ENCODE measurements at regions not wholly inside any gene's neighbourhood (a gene's known extent, or its start where the extent isn't known, plus 50 kb on each side); places are given as distances from the start of the nearest gene placed in this dataset.
A peak's percentile ranks its signal among the peaks of the same experiment; 100 is the strongest.

GRCh38 chr15:94760348-94760747, 529.0 kb downstream of the MCTP2 start:
- H3K9ac ChIP-seq (ENCODE audit: low read depth, low read length): no peak overlapping the region
- H3K36me3 ChIP-seq (ENCODE audit: control insufficient read depth, insufficient read depth, low read length): no peaks in the 10 kb centered on the region
- peaks cover 27% of the 10 kb centered on the region for H3K4me1 ChIP-seq (ENCODE audit: control insufficient read depth, insufficient read depth, low read length)
- no peaks in the 10 kb centered on the region for H3K27me3 ChIP-seq (ENCODE audit: control insufficient read depth, insufficient read depth, low read length)
- peak overlapping the region; percentile 62 for H3K27ac ChIP-seq (ENCODE audit: low read depth, low read length)
- H3K4me3 ChIP-seq (ENCODE audit: low read depth, low read length): no peak overlapping the region
- H3K9me3 ChIP-seq (ENCODE audit: control insufficient read depth, insufficient read depth, low read length): no peaks in the 10 kb centered on the region

GRCh38 chr15:94761574-94761973, 530.2 kb downstream of the MCTP2 start:
- 0 out of 2 replicates have a peak overlapping the region, but pooled peaks have one; percentile 3 for H3K4me3 ChIP-seq (ENCODE audit: low read depth, low read length)
- peaks cover 27% of the 10 kb centered on the region for H3K4me1 ChIP-seq (ENCODE audit: control insufficient read depth, insufficient read depth, low read length)
- no peak overlapping the region for H3K27ac ChIP-seq (ENCODE audit: low read depth, low read length)
- H3K9ac ChIP-seq (ENCODE audit: low read depth, low read length): no peak overlapping the region
- no peaks in the 10 kb centered on the region for H3K9me3 ChIP-seq (ENCODE audit: control insufficient read depth, insufficient read depth, low read length)
- H3K36me3 ChIP-seq (ENCODE audit: control insufficient read depth, insufficient read depth, low read length): no peaks in the 10 kb centered on the region
- no peaks in the 10 kb centered on the region for H3K27me3 ChIP-seq (ENCODE audit: control insufficient read depth, insufficient read depth, low read length)

DNA sequence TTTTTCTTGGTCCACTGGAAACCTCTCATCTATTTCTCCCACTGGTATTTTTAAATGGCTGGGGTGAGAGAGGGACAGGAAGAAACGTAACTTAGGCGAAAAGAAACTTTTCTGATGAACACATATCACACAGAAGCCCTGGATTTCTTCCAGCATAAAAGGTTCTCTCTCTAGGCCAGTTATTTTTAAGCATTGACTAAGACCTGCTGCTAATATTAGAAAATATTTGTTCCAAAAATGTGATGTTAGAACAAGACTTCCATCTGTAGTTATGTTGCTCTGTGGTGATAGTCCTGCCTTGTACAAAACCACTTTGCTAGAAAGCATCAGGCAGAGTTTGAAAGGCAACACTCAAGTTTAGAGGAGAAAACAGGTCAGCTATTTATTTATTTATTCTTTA, 537.7 kb downstream of the MCTP2 start:
- Histone ChIP-seq H3K27me3 (ENCODE audit: control insufficient read depth, insufficient read depth, low read length) (no peaks in the 10 kb centered on the region), H3K27ac (ENCODE audit: low read depth, low read length) (no peak overlapping the region), H3K4me1 (ENCODE audit: control insufficient read depth, insufficient read depth, low read length) (no peaks in the 10 kb centered on the region), H3K9me3 (ENCODE audit: control insufficient read depth, insufficient read depth, low read length) (no peaks in the 10 kb centered on the region), H3K4me3 (ENCODE audit: low read depth, low read length) (no peak overlapping the region), H3K9ac (ENCODE audit: low read depth, low read length) (no peak overlapping the region), H3K36me3 (ENCODE audit: control insufficient read depth, insufficient read depth, low read length) (no peaks in the 10 kb centered on the region)

- H3K27ac ChIP-seq (ENCODE audit: low read depth, low read length): no peak overlapping the region
- no peak overlapping the region for H3K9ac ChIP-seq (ENCODE audit: low read depth, low read length)
- no peak overlapping the region for H3K4me3 ChIP-seq (ENCODE audit: low read depth, low read length)
- H3K27me3 ChIP-seq (ENCODE audit: control insufficient read depth, insufficient read depth, low read length): no peaks in the 10 kb centered on the region
- H3K9me3 ChIP-seq (ENCODE audit: control insufficient read depth, insufficient read depth, low read length): no peaks in the 10 kb centered on the region
- H3K4me1 ChIP-seq (ENCODE audit: control insufficient read depth, insufficient read depth, low read length): no peaks in the 10 kb centered on the region
- H3K36me3 ChIP-seq (ENCODE audit: control insufficient read depth, insufficient read depth, low read length): no peaks in the 10 kb centered on the region
Measured at GRCh38 chr15:94770199-94770598, 538.8 kb downstream of the MCTP2 start.

DNA sequence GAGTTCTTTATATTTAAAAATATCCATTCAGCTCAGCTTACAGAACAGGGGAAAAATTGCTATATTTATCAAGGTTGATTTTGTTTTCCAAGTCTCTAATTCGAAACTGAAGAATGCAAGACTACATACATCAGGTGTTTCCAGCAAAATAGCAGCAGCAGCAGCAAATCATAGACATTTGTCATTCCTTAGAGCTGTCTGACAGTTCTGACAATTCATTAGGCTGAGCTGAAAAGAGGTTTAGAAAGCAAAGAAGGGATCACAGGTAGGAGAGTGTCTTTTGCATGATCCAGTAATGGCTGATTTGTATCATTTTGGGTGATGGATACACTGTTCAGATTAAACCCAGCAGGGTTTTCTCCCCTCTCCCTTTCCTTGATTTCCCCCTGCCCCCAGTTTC, 545.7 kb downstream of the MCTP2 start:
- Histone ChIP-seq H3K9me3 (ENCODE audit: control insufficient read depth, insufficient read depth, low read length) (no peaks in the 10 kb centered on the region), H3K36me3 (ENCODE audit: control insufficient read depth, insufficient read depth, low read length) (no peaks in the 10 kb centered on the region), H3K27me3 (ENCODE audit: control insufficient read depth, insufficient read depth, low read length) (no peaks in the 10 kb centered on the region), H3K4me3 (ENCODE audit: low read depth, low read length) (no peak overlapping the region), H3K4me1 (ENCODE audit: control insufficient read depth, insufficient read depth, low read length) (no peaks in the 10 kb centered on the region), H3K27ac (ENCODE audit: low read depth, low read length) (no peak overlapping the region), H3K9ac (ENCODE audit: low read depth, low read length) (no peak overlapping the region)

- no peaks in the 10 kb centered on the region for H3K36me3 ChIP-seq (ENCODE audit: control insufficient read depth, insufficient read depth, low read length)
- no peak overlapping the region for H3K4me3 ChIP-seq (ENCODE audit: low read depth, low read length)
- no peak overlapping the region for H3K9ac ChIP-seq (ENCODE audit: low read depth, low read length)
- no peaks in the 10 kb centered on the region for H3K4me1 ChIP-seq (ENCODE audit: control insufficient read depth, insufficient read depth, low read length)
- H3K9me3 ChIP-seq (ENCODE audit: control insufficient read depth, insufficient read depth, low read length): no peaks in the 10 kb centered on the region; the same call in 1 of the 2 replicates
- no peak overlapping the region for H3K27ac ChIP-seq (ENCODE audit: low read depth, low read length)
- no peaks in the 10 kb centered on the region for H3K27me3 ChIP-seq (ENCODE audit: control insufficient read depth, insufficient read depth, low read length)
Measured at GRCh38 chr15:94778840-94779239, 547.5 kb downstream of the MCTP2 start.

GRCh38 chr15:94780166-94780565, 548.8 kb downstream of the MCTP2 start:
- no peaks in the 10 kb centered on the region; the same call in 1 of the 2 replicates for H3K9me3 ChIP-seq (ENCODE audit: control insufficient read depth, insufficient read depth, low read length)
- no peak overlapping the region for H3K4me3 ChIP-seq (ENCODE audit: low read depth, low read length)
- no peaks in the 10 kb centered on the region for H3K27me3 ChIP-seq (ENCODE audit: control insufficient read depth, insufficient read depth, low read length)
- no peaks in the 10 kb centered on the region for H3K36me3 ChIP-seq (ENCODE audit: control insufficient read depth, insufficient read depth, low read length)
- no peak overlapping the region for H3K9ac ChIP-seq (ENCODE audit: low read depth, low read length)
- H3K4me1 ChIP-seq (ENCODE audit: control insufficient read depth, insufficient read depth, low read length): no peaks in the 10 kb centered on the region
- H3K27ac ChIP-seq (ENCODE audit: low read depth, low read length): no peak overlapping the region

GRCh38 chr15:94785091-94785490, 553.7 kb downstream of the MCTP2 start:
- no peak overlapping the region for H3K4me3 ChIP-seq (ENCODE audit: low read depth, low read length)
- H3K9ac ChIP-seq (ENCODE audit: low read depth, low read length): no peak overlapping the region
- H3K27ac ChIP-seq (ENCODE audit: low read depth, low read length): no peak overlapping the region
- H3K9me3 ChIP-seq (ENCODE audit: control insufficient read depth, insufficient read depth, low read length): no peaks in the 10 kb centered on the region; the same call in 1 of the 2 replicates
- no peaks in the 10 kb centered on the region for H3K4me1 ChIP-seq (ENCODE audit: control insufficient read depth, insufficient read depth, low read length)
- H3K27me3 ChIP-seq (ENCODE audit: control insufficient read depth, insufficient read depth, low read length): no peaks in the 10 kb centered on the region
- H3K36me3 ChIP-seq (ENCODE audit: control insufficient read depth, insufficient read depth, low read length): no peaks in the 10 kb centered on the region

DNA sequence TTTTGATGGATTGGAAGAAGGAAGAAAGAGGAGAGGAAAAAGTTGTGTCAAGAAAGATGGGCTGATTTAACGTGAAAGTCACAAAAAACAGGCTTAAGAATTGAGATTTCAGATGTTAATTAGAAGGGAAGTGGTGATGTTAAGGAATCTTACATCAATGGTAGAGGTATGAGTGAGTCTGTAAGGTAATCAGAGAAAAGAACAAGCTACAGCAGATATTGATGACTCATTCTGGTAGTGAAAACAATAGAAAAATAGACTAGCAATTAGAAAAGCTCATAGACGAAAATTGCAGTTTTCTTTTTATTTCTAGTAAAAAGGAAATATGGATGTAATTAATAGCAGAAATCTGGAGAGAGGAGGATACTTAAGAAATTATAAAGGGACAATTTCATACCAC, 559.6 kb downstream of the MCTP2 start:
- H3K9me3 ChIP-seq (ENCODE audit: control insufficient read depth, insufficient read depth, low read length): no peaks in the 10 kb centered on the region
- H3K36me3 ChIP-seq (ENCODE audit: control insufficient read depth, insufficient read depth, low read length): no peaks in the 10 kb centered on the region
- H3K4me1 ChIP-seq (ENCODE audit: control insufficient read depth, insufficient read depth, low read length): peaks cover 9% of the 10 kb centered on the region
- no peak overlapping the region for H3K9ac ChIP-seq (ENCODE audit: low read depth, low read length)
- H3K27me3 ChIP-seq (ENCODE audit: control insufficient read depth, insufficient read depth, low read length): no peaks in the 10 kb centered on the region
- no peak overlapping the region for H3K27ac ChIP-seq (ENCODE audit: low read depth, low read length)
- H3K4me3 ChIP-seq (ENCODE audit: low read depth, low read length): no peak overlapping the region

DNA sequence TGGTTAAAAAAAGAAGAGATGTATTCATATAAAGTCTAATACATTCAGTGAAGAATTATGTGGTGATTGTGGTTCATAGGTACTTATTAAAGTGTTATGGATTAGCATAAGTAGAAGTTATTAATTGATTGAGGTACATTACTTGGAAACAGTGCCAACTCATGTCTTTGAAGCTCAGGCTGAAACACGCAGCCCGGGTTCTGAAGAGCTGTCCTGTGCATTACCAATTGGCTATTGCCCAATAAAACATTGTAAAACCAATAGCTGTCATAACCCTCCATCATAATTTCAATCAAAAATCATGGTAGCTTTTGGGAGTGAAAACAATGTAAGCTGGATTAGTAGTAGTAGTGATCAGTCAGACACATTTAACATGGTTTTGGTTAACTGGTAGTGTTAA, 560.1 kb downstream of the MCTP2 start:
- no peak overlapping the region for H3K27ac ChIP-seq (ENCODE audit: low read depth, low read length)

GRCh38 chr15:94792196-94792595, 560.8 kb downstream of the MCTP2 start:
- H3K9me3 ChIP-seq (ENCODE audit: control insufficient read depth, insufficient read depth, low read length): no peaks in the 10 kb centered on the region
- H3K4me3 ChIP-seq (ENCODE audit: low read depth, low read length): no peak overlapping the region
- peaks cover 9% of the 10 kb centered on the region for H3K4me1 ChIP-seq (ENCODE audit: control insufficient read depth, insufficient read depth, low read length)
- H3K27ac ChIP-seq (ENCODE audit: low read depth, low read length): no peak overlapping the region
- no peaks in the 10 kb centered on the region for H3K27me3 ChIP-seq (ENCODE audit: control insufficient read depth, insufficient read depth, low read length)
- H3K9ac ChIP-seq (ENCODE audit: low read depth, low read length): no peak overlapping the region
- H3K36me3 ChIP-seq (ENCODE audit: control insufficient read depth, insufficient read depth, low read length): no peaks in the 10 kb centered on the region

More for the DNA sequence above, 560.1 kb downstream of the MCTP2 start:
- Histone ChIP-seq H3K27me3 (ENCODE audit: control insufficient read depth, insufficient read depth, low read length) (no peaks in the 10 kb centered on the region), H3K4me3 (ENCODE audit: low read depth, low read length) (no peak overlapping the region), H3K36me3 (ENCODE audit: control insufficient read depth, insufficient read depth, low read length) (no peaks in the 10 kb centered on the region), H3K9ac (ENCODE audit: low read depth, low read length) (no peak overlapping the region), H3K4me1 (ENCODE audit: control insufficient read depth, insufficient read depth, low read length) (peaks cover 9% of the 10 kb centered on the region), H3K9me3 (ENCODE audit: control insufficient read depth, insufficient read depth, low read length) (no peaks in the 10 kb centered on the region)

GRCh38 chr15:94793207-94793606, 561.8 kb downstream of the MCTP2 start:
- Histone ChIP-seq H3K9ac (ENCODE audit: low read depth, low read length) (no peak overlapping the region), H3K27ac (ENCODE audit: low read depth, low read length) (no peak overlapping the region), H3K4me1 (ENCODE audit: control insufficient read depth, insufficient read depth, low read length) (peaks cover 9% of the 10 kb centered on the region), H3K9me3 (ENCODE audit: control insufficient read depth, insufficient read depth, low read length) (no peaks in the 10 kb centered on the region), H3K4me3 (ENCODE audit: low read depth, low read length) (no peak overlapping the region), H3K27me3 (ENCODE audit: control insufficient read depth, insufficient read depth, low read length) (no peaks in the 10 kb centered on the region), H3K36me3 (ENCODE audit: control insufficient read depth, insufficient read depth, low read length) (no peaks in the 10 kb centered on the region)
